ENCODE measurements at regions not wholly inside any gene's neighbourhood (a gene's known extent, or its start where the extent isn't known, plus 50 kb on each side); places are given as distances from the start of the nearest gene placed in this dataset.

GRCh38 chr2:150909613-150910012, 352.1 kb downstream of the RBM43 start:
- H3K27me3 ChIP-seq (ENCODE audit: control insufficient read depth in 4 of 4, insufficient read depth in 4 of 4, low read length in 3 of 4) = no peaks in the 10 kb centered on the region
- no peaks in the 10 kb centered on the region for H3K4me1 ChIP-seq (ENCODE audit: control insufficient read depth in 4 of 4, insufficient read depth in 4 of 4, low read length in 3 of 4)
- H3K36me3 ChIP-seq (ENCODE audit: control insufficient read depth in 4 of 4, insufficient read depth in 3 of 4, low read depth in 1 of 4, low read length in 3 of 4) = no peaks in the 10 kb centered on the region
- TF ChIP-seq NR2F2 (IDR thresholded peaks at IDR 0.05) = no peak
- TF ChIP-seq MAX (IDR thresholded peaks at IDR 0.05) = no peak
- no peak for TF ChIP-seq HNF4A (conservative IDR thresholded peaks at IDR 0.05)
- TF ChIP-seq SP1 (IDR thresholded peaks at IDR 0.05) = no peak
- TF ChIP-seq RAD21 (IDR thresholded peaks at IDR 0.05) = no peak
- TF ChIP-seq HNF4G (IDR thresholded peaks at IDR 0.05) = no peak
- H3K9me3 ChIP-seq (ENCODE audit: control insufficient read depth in 4 of 4, low read length in 3 of 4) = no peaks in the 10 kb centered on the region
- no peak overlapping the region for H3K9ac ChIP-seq (ENCODE audit: low read depth in 1 of 2, low read length in 2 of 2)
- no peak overlapping the region for H3K4me3 ChIP-seq (ENCODE audit: low read depth in 1 of 3, low read length in 3 of 3)
- 58% methylated on average over 1 of the region's 1 CpG for WGBS
- no peak overlapping the region for H3K27ac ChIP-seq (ENCODE audit: low read depth in 1 of 2, low read length in 2 of 2)
- DNase-seq (ENCODE audit: low spot score) = no peak

- Histone ChIP-seq H3K4me3 (ENCODE audit: low read depth in 1 of 3, low read length in 3 of 3) (no peak overlapping the region), H3K27me3 (ENCODE audit: control insufficient read depth in 4 of 4, insufficient read depth in 4 of 4, low read length in 3 of 4) (no peaks in the 10 kb centered on the region), H3K9ac (ENCODE audit: low read depth in 1 of 2, low read length in 2 of 2) (no peak overlapping the region), H3K4me1 (ENCODE audit: control insufficient read depth in 4 of 4, insufficient read depth in 4 of 4, low read length in 3 of 4) (no peaks in the 10 kb centered on the region), H3K27ac (ENCODE audit: low read depth in 1 of 2, low read length in 2 of 2) (no peak overlapping the region), H3K9me3 (ENCODE audit: control insufficient read depth in 4 of 4, low read length in 3 of 4) (peaks cover 0 to 2% (median under 1%) of the 10 kb centered on the region in 4 donors), H3K36me3 (ENCODE audit: control insufficient read depth in 4 of 4, insufficient read depth in 3 of 4, low read depth in 1 of 4, low read length in 3 of 4) (no peaks in the 10 kb centered on the region)
- TF ChIP-seq ZBTB33 (IDR thresholded peaks at IDR 0.05) (no peak), RXRA (IDR thresholded peaks at IDR 0.05) (no peak), HNF4A (conservative IDR thresholded peaks at IDR 0.05) (no peak), FOXA1 (IDR thresholded peaks at IDR 0.05) (no peak)
- no peak for DNase-seq (ENCODE audit: low spot score)
Observed at GRCh38 chr2:150909090-150909489, 352.6 kb downstream of the RBM43 start.

- Histone ChIP-seq H3K36me3 (ENCODE audit: control insufficient read depth in 4 of 4, insufficient read depth in 3 of 4, low read depth in 1 of 4, low read length in 3 of 4) (no peaks in the 10 kb centered on the region), H3K27ac (ENCODE audit: low read depth in 1 of 2, low read length in 2 of 2) (no peak overlapping the region), H3K9me3 (ENCODE audit: control insufficient read depth in 4 of 4, low read length in 3 of 4) (peaks cover 0 to 5% (median 4%) of the 10 kb centered on the region in 4 donors), H3K4me1 (ENCODE audit: control insufficient read depth in 4 of 4, insufficient read depth in 4 of 4, low read length in 3 of 4) (no peaks in the 10 kb centered on the region), H3K4me3 (ENCODE audit: low read depth in 1 of 3, low read length in 3 of 3) (no peak overlapping the region), H3K27me3 (ENCODE audit: control insufficient read depth in 4 of 4, insufficient read depth in 4 of 4, low read length in 3 of 4) (no peaks in the 10 kb centered on the region), H3K9ac (ENCODE audit: low read depth in 1 of 2, low read length in 2 of 2) (no peak overlapping the region)
- TF ChIP-seq FOXA2 (IDR thresholded peaks at IDR 0.05) (no peak), RAD21 (IDR thresholded peaks at IDR 0.05) (no peak), GABPA (IDR thresholded peaks at IDR 0.05 in 1 of 2, conservative IDR thresholded peaks at IDR 0.05 in 1 of 2) (no peak), RXRA (IDR thresholded peaks at IDR 0.05) (no peak), ATF3 (IDR thresholded peaks at IDR 0.05) (no peak), REST (IDR thresholded peaks at IDR 0.05) (no peak), SP1 (IDR thresholded peaks at IDR 0.05) (no peak), MAX (IDR thresholded peaks at IDR 0.05) (no peak), HNF4G (IDR thresholded peaks at IDR 0.05) (no peak), HNF4A (conservative IDR thresholded peaks at IDR 0.05) (no peak), ZBTB33 (IDR thresholded peaks at IDR 0.05) (no peak), CTCF (IDR thresholded peaks at IDR 0.05; ENCODE audit: low read depth, low read length, missing input control) (no peak), JUND (IDR thresholded peaks at IDR 0.05) (no peak), TAF1 (conservative IDR thresholded peaks at IDR 0.05) (no peak), FOXA1 (IDR thresholded peaks at IDR 0.05) (no peak), YY1 (IDR thresholded peaks at IDR 0.05) (no peak), EGR1 (IDR thresholded peaks at IDR 0.05; ENCODE audit: low read depth in 2 of 2) (no peak)
- no peak for DNase-seq (ENCODE audit: low spot score)
- 67% methylated on average over 4 of the region's 4 CpGs for WGBS
Observed at GRCh38 chr2:150907466-150907865, 354.2 kb downstream of the RBM43 start.

Data from liver (tissue), 8 donors.